ENCODE measurements at regions not wholly inside any gene's neighbourhood (a gene's known extent, or its start where the extent isn't known, plus 50 kb on each side); places are given as distances from the start of the nearest gene placed in this dataset.

GRCh38 chr2:145012214-145012670 is 492.3 kb upstream of the ZEB2 start:
- ChIA-PET POLR2A (ENCODE audit: low non-redundant PET) (no interaction called here), CTCF (interaction anchor here (0.7 kb wide), 1 partner anchor 10 kb away, joined by 3 read pairs; no protein-coding TSS in a partner anchor)
- Histone ChIP-seq H3K27me3 (replicated peaks; ENCODE audit: insufficient read depth, low read depth, low read length, poor library complexity) (no peaks in the 10 kb centered on the region), H3K4me1 (ENCODE audit: insufficient read depth, low read length, poor library complexity, severe bottlenecking) (peaks cover 11% of the 10 kb centered on the region), H3K27ac (ENCODE audit: low read depth, low read length, poor library complexity, severe bottlenecking) (no peak overlapping the region), H3K4me3 (ENCODE audit: low read depth, low read length, poor library complexity, severe bottlenecking) (no peak overlapping the region), H3K36me3 (ENCODE audit: insufficient read depth, low read length, poor library complexity, severe bottlenecking) (no peaks in the 10 kb centered on the region), H3K9me3 (ENCODE audit: low read depth, low read length, poor library complexity, severe bottlenecking) (no peaks in the 10 kb centered on the region)
- intact Hi-C loops (cut with micrococcal nuclease; ENCODE audit: unreplicated experiment) = no loop called here
- TF ChIP-seq CTCF (conservative IDR thresholded peaks at IDR 0.05; ENCODE audit: low read depth, low read length) (no peak), EZH2 (IDR thresholded peaks at IDR 0.05; ENCODE audit: borderline replicate concordance, low read depth, low read length, poor library complexity, severe bottlenecking) (no peak)
- BruUV-seq (replicated peaks) = no TSS peak
- DNase-seq (ENCODE audit: low spot score) = no peak

- intact Hi-C loops (cut with micrococcal nuclease; ENCODE audit: unreplicated experiment) = no loop called here
- ChIA-PET CTCF (no interaction called here), POLR2A (ENCODE audit: low non-redundant PET) (no interaction called here)
- no peaks in the 10 kb centered on the region for H3K36me3 ChIP-seq (ENCODE audit: insufficient read depth, low read length, poor library complexity, severe bottlenecking)
- no peaks in the 10 kb centered on the region for H3K9me3 ChIP-seq (ENCODE audit: low read depth, low read length, poor library complexity, severe bottlenecking)
- TF ChIP-seq CTCF (conservative IDR thresholded peaks at IDR 0.05; ENCODE audit: low read depth, low read length) (no peak), EZH2 (IDR thresholded peaks at IDR 0.05; ENCODE audit: borderline replicate concordance, low read depth, low read length, poor library complexity, severe bottlenecking) (no peak)
- no TSS peak for BruUV-seq (replicated peaks)
- no peak for DNase-seq (ENCODE audit: low spot score)
- H3K27ac ChIP-seq (ENCODE audit: low read depth, low read length, poor library complexity, severe bottlenecking) = no peak overlapping the region
- H3K4me3 ChIP-seq (ENCODE audit: low read depth, low read length, poor library complexity, severe bottlenecking) = no peak overlapping the region
- H3K4me1 ChIP-seq (ENCODE audit: insufficient read depth, low read length, poor library complexity, severe bottlenecking) = peaks cover 11% of the 10 kb centered on the region
- H3K27me3 ChIP-seq (replicated peaks; ENCODE audit: insufficient read depth, low read depth, low read length, poor library complexity) = no peaks in the 10 kb centered on the region
These were observed 490.7 kb upstream of the ZEB2 start for GRCh38 chr2:145010635-145011034.

GRCh38 chr2:145007960-145008263 is 488.0 kb upstream of the ZEB2 start:
- peaks cover 9% of the 10 kb centered on the region for H3K4me1 ChIP-seq (ENCODE audit: insufficient read depth, low read length, poor library complexity, severe bottlenecking)
- H3K9me3 ChIP-seq (ENCODE audit: low read depth, low read length, poor library complexity, severe bottlenecking) = no peaks in the 10 kb centered on the region
- CTCF ChIA-PET = no interaction called here
- POLR2A ChIA-PET (ENCODE audit: low non-redundant PET) = no interaction called here
- intact Hi-C loops (cut with micrococcal nuclease; ENCODE audit: unreplicated experiment) = no loop called here
- H3K27me3 ChIP-seq (replicated peaks; ENCODE audit: insufficient read depth, low read depth, low read length, poor library complexity) = no peaks in the 10 kb centered on the region
- no peaks in the 10 kb centered on the region for H3K36me3 ChIP-seq (ENCODE audit: insufficient read depth, low read length, poor library complexity, severe bottlenecking)
- no peak overlapping the region for H3K4me3 ChIP-seq (ENCODE audit: low read depth, low read length, poor library complexity, severe bottlenecking)
- BruUV-seq (replicated peaks) = no TSS peak
- TF ChIP-seq EZH2 (IDR thresholded peaks at IDR 0.05; ENCODE audit: borderline replicate concordance, low read depth, low read length, poor library complexity, severe bottlenecking) = no peak
- TF ChIP-seq CTCF (conservative IDR thresholded peaks at IDR 0.05; ENCODE audit: low read depth, low read length) = no peak
- no peak overlapping the region for H3K27ac ChIP-seq (ENCODE audit: low read depth, low read length, poor library complexity, severe bottlenecking)
- DNase-seq (ENCODE audit: low spot score) = no peak
